Right atrium auricular region (tissue), 2 donors: ENCODE measurements at regions not wholly inside any gene's neighbourhood (a gene's known extent, or its start where the extent isn't known, plus 50 kb on each side); places are given as distances from the start of the nearest gene placed in this dataset.

Experiments
- DNase-seq: peaks from one replicate; pipeline ENCODE4 v3.0.0-alpha.2; 2019; ENCODE audit warnings: low spot score
- H3K27ac ChIP-seq, 2 donors: fragments of 200-600 bp; sonication (generic); 1 replicate in 1 of 2; 2 replicates in 1 of 2; pipeline ENCODE4 v1.5.1; 2016 to 2019
- H3K27me3 ChIP-seq, 2 donors: fragments of 200-600 bp; sonication (generic); one replicate each; pipeline versions ENCODE4 v1.5.1 to v1.6.0; 2017 to 2019
- H3K36me3 ChIP-seq: fragments of 200-600 bp; sonication (generic); one replicate; pipeline ENCODE4 v1.5.1; 2016
- H3K4me1 ChIP-seq, 2 donors: fragments of 200-600 bp; sonication (generic); one replicate each; pipeline versions ENCODE4 v1.5.1 to v1.6.0; 2017 to 2019
- H3K4me3 ChIP-seq, 2 donors: fragments of 200-600 bp; sonication (generic); 1 replicate in 1 of 2; 2 replicates in 1 of 2; pipeline ENCODE4 v1.5.1; 2017 to 2019; ENCODE audit warnings: mild to moderate bottlenecking in 1 of 2, moderate library complexity in 1 of 2
- H3K9me3 ChIP-seq, 2 donors: fragments of 200-600 bp; sonication (generic); one replicate each; pipeline ENCODE4 v1.5.1; 2019
- CTCF ChIP-seq, 2 donors: fragments of 200-600 bp; sonication (generic); IDR thresholded peaks; one replicate each; pipeline ENCODE4 v1.5.1; 2019; ENCODE audit warnings: antibody characterized with exemption in 2 of 2

- Histone ChIP-seq H3K27ac (no peak overlapping the region), H3K4me1 (no peaks in the 10 kb centered on the region), H3K9me3 (no peaks in the 10 kb centered on the region), H3K4me3 (no peak overlapping the region), H3K27me3 (no peaks in the 10 kb centered on the region), H3K36me3 (no peaks in the 10 kb centered on the region)
- no peak for DNase-seq
- no peak for TF ChIP-seq CTCF (IDR thresholded peaks at IDR 0.05)
Observed at GRCh38 chr11:25890626-25891260, 441.2 kb upstream of the ANO3 start.

- H3K9me3 ChIP-seq = no peaks in the 10 kb centered on the region
- no peaks in the 10 kb centered on the region for H3K4me1 ChIP-seq
- H3K27ac ChIP-seq = no peak overlapping the region
Observed at GRCh38 chr11:25891960-25892359, 440.0 kb upstream of the ANO3 start.

GRCh38 chr11:25899617-25900160, 432.2 kb upstream of the ANO3 start:
- Histone ChIP-seq H3K4me3 (no peak overlapping the region), H3K27ac (no peak overlapping the region), H3K4me1 (no peaks in the 10 kb centered on the region), H3K9me3 (no peaks in the 10 kb centered on the region), H3K36me3 (no peaks in the 10 kb centered on the region), H3K27me3 (no peaks in the 10 kb centered on the region)
- no peak for DNase-seq
- no peak for TF ChIP-seq CTCF (IDR thresholded peaks at IDR 0.05)

More at GRCh38 chr11:25891960-25892359, 440.0 kb upstream of the ANO3 start:
- DNase-seq = no peak
- Histone ChIP-seq H3K27me3 (no peaks in the 10 kb centered on the region), H3K36me3 (no peaks in the 10 kb centered on the region), H3K4me3 (no peak overlapping the region)
- TF ChIP-seq CTCF (IDR thresholded peaks at IDR 0.05) = no peak

GRCh38 chr11:25900814-25901213, 431.1 kb upstream of the ANO3 start:
- no peak for TF ChIP-seq CTCF (IDR thresholded peaks at IDR 0.05)
- Histone ChIP-seq H3K4me3 (no peak overlapping the region), H3K4me1 (no peaks in the 10 kb centered on the region), H3K9me3 (no peaks in the 10 kb centered on the region), H3K36me3 (no peaks in the 10 kb centered on the region), H3K27me3 (no peaks in the 10 kb centered on the region), H3K27ac (no peak overlapping the region)
- no peak for DNase-seq

GRCh38 chr11:25901415-25901814, 430.5 kb upstream of the ANO3 start:
- Histone ChIP-seq H3K9me3 (no peaks in the 10 kb centered on the region), H3K27me3 (no peaks in the 10 kb centered on the region), H3K36me3 (no peaks in the 10 kb centered on the region), H3K27ac (no peak overlapping the region), H3K4me3 (no peak overlapping the region), H3K4me1 (no peaks in the 10 kb centered on the region)
- no peak for DNase-seq
- TF ChIP-seq CTCF (IDR thresholded peaks at IDR 0.05) = no peak

GRCh38 chr11:25902476-25902875, 429.5 kb upstream of the ANO3 start:
- DNase-seq = no peak
- Histone ChIP-seq H3K27me3 (no peaks in the 10 kb centered on the region), H3K9me3 (no peaks in the 10 kb centered on the region), H3K27ac (no peak overlapping the region), H3K4me3 (no peak overlapping the region), H3K4me1 (no peaks in the 10 kb centered on the region), H3K36me3 (no peaks in the 10 kb centered on the region)
- TF ChIP-seq CTCF (IDR thresholded peaks at IDR 0.05) = no peak
